Natural killer cell (primary cell): ENCODE measurements at regions not wholly inside any gene's neighbourhood (a gene's known extent, or its start where the extent isn't known, plus 50 kb on each side); places are given as distances from the start of the nearest gene placed in this dataset.
"Not testable (repeated sequence)": the region's sequence is repeated elsewhere in the genome, so short reads cannot be mapped to it uniquely, and the experiment has no call there.

ENCODE experiments used
- ATAC-seq, 3 donors: fragments of 150-1000 bp in 2 of 3; fragments of 200-7000 bp in 1 of 3; cut with Tn5 transposase; 1 replicate in 1 of 3; 2 replicates in 2 of 3; pipeline ENCODE4 v1.10.0; 2021; ENCODE audit warnings: mild to moderate bottlenecking in 2 of 3, moderate library complexity in 2 of 3
- DNase-seq, 2 donors: peaks; one replicate each; pipeline versions ENCODE4 v3.0.0 to v3.0.0-alpha.2; 2013 to 2021; ENCODE audit warnings: mixed read lengths in 1 of 2
- H3K27ac ChIP-seq: one replicate; pipeline ENCODE4 v1.5.1; 2013; ENCODE audit warnings: mild to moderate bottlenecking, low read length
- H3K27me3 ChIP-seq: one replicate; pipeline ENCODE4 v1.6.1; 2013; ENCODE audit warnings: low read length; ENCODE audit not compliant: control insufficient read depth, insufficient read depth
- H3K36me3 ChIP-seq: one replicate; pipeline ENCODE4 v1.6.1; 2013; ENCODE audit warnings: low read length; ENCODE audit not compliant: control insufficient read depth, insufficient read depth
- H3K4me1 ChIP-seq: one replicate; pipeline ENCODE4 v1.6.1; 2013; ENCODE audit warnings: low read length; ENCODE audit not compliant: control insufficient read depth, insufficient read depth
- H3K4me3 ChIP-seq: one replicate; pipeline ENCODE4 v1.5.1; 2013; ENCODE audit warnings: low read length
- H3K9me3 ChIP-seq: one replicate; pipeline ENCODE4 v1.6.1; 2013; ENCODE audit warnings: low read length; ENCODE audit not compliant: control insufficient read depth, insufficient read depth
- H3K27ac Mint-ChIP-seq, 2 donors: one replicate each; pipeline ENCODE4 v1.8.0; 2022; ENCODE audit warnings: mild to moderate bottlenecking in 2 of 2, mixed read lengths in 2 of 2, moderate library complexity in 1 of 2
- H3K27me3 Mint-ChIP-seq, 2 donors: one replicate each; pipeline ENCODE4 v1.8.0; 2022; ENCODE audit warnings: low read depth in 2 of 2, mixed read lengths in 2 of 2
- H3K36me3 Mint-ChIP-seq: one replicate; pipeline ENCODE4 v1.8.0; 2022; ENCODE audit warnings: mixed read lengths
- H3K4me1 Mint-ChIP-seq, 2 donors: one replicate each; pipeline ENCODE4 v1.8.0; 2022; ENCODE audit warnings: mixed read lengths in 2 of 2
- H3K4me3 Mint-ChIP-seq: one replicate; pipeline ENCODE4 v1.8.0; 2022; ENCODE audit warnings: mild to moderate bottlenecking, moderate library complexity, mixed read lengths
- H3K9me3 Mint-ChIP-seq, 2 donors: one replicate each; pipeline ENCODE4 v1.8.0; 2022; ENCODE audit warnings: mixed read lengths in 2 of 2
- WGBS: methylation state at CpG from one replicate; pipeline ENCODE4 v1.1.7; 2013; ENCODE audit warnings: missing lambda C conversion rate; ENCODE audit not compliant: insufficient coverage; 5-methylcytosine and 5-hydroxymethylcytosine counted together
- intact Hi-C: fragments of 100-400 bp; cut with micrococcal nuclease; formaldehyde crosslinking; loops from one replicate; pipeline ENCODE4 v1.14.2; 2022
- TF ChIP-seq, protein P1 (sequence below): fragments of 200-600 bp; IDR thresholded peaks from one replicate; pipeline ENCODE4 v1.8.0; 2022; ENCODE audit warnings: antibody characterized with exemption

- TF ChIP-seq, protein P1, sequence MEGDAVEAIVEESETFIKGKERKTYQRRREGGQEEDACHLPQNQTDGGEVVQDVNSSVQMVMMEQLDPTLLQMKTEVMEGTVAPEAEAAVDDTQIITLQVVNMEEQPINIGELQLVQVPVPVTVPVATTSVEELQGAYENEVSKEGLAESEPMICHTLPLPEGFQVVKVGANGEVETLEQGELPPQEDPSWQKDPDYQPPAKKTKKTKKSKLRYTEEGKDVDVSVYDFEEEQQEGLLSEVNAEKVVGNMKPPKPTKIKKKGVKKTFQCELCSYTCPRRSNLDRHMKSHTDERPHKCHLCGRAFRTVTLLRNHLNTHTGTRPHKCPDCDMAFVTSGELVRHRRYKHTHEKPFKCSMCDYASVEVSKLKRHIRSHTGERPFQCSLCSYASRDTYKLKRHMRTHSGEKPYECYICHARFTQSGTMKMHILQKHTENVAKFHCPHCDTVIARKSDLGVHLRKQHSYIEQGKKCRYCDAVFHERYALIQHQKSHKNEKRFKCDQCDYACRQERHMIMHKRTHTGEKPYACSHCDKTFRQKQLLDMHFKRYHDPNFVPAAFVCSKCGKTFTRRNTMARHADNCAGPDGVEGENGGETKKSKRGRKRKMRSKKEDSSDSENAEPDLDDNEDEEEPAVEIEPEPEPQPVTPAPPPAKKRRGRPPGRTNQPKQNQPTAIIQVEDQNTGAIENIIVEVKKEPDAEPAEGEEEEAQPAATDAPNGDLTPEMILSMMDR: no peak
- DNase-seq: no peak
- ATAC-seq: no peak
- Mint-ChIP-seq H3K27ac (no peak overlapping the region), H3K36me3 (no peaks in the 10 kb centered on the region), H3K9me3 (peaks cover 3 to 4% of the 10 kb centered on the region in 2 donors), H3K4me3 (no peak overlapping the region), H3K4me1 (no peaks in the 10 kb centered on the region), H3K27me3 (no peaks in the 10 kb centered on the region)
- Histone ChIP-seq H3K9me3 (no peaks in the 10 kb centered on the region), H3K4me1 (no peaks in the 10 kb centered on the region), H3K4me3 (no peak overlapping the region), H3K27me3 (no peaks in the 10 kb centered on the region), H3K36me3 (no peaks in the 10 kb centered on the region), H3K27ac (no peak overlapping the region)
- intact Hi-C loops: no loop called here
These were observed 144.1 kb upstream of the DDX53 start for GRCh38 chrX:22855693-22856092.

DNA sequence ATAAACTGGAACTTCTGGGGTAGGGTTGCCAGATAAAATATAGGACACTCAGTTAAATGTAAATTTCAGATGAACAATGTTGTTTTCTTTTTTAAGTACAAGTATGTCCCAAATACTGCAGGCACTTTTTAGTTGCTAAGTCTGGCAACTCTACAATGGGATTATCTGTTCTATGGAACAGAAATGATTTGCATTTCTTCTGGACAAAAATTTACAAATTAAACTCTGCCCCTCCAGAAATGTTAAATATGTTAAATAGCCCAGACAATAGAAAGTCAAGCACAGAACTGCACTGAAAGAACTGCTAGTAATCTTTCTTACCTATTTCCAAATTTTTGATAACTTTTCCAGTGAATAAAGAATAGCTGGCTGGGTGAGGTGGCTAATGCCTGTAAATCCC, 140.1 kb upstream of the DDX53 start:
- no peak for ATAC-seq
- TF ChIP-seq, protein P1: no peak
- H3K27me3 Mint-ChIP-seq: no peaks in the 10 kb centered on the region
- Histone ChIP-seq H3K27ac (no peak overlapping the region), H3K27me3 (no peaks in the 10 kb centered on the region), H3K9me3 (no peaks in the 10 kb centered on the region), H3K4me3 (no peak overlapping the region), H3K36me3 (no peaks in the 10 kb centered on the region), H3K4me1 (no peaks in the 10 kb centered on the region)
- H3K9me3 Mint-ChIP-seq: peaks cover 0 to 3% of the 10 kb centered on the region in 2 donors
- intact Hi-C loops: no loop called here
- no peaks in the 10 kb centered on the region for H3K4me1 Mint-ChIP-seq
- no peak overlapping the region for H3K4me3 Mint-ChIP-seq
- no peak for DNase-seq
- no peaks in the 10 kb centered on the region for H3K36me3 Mint-ChIP-seq
- H3K27ac Mint-ChIP-seq: no peak overlapping the region

DNA sequence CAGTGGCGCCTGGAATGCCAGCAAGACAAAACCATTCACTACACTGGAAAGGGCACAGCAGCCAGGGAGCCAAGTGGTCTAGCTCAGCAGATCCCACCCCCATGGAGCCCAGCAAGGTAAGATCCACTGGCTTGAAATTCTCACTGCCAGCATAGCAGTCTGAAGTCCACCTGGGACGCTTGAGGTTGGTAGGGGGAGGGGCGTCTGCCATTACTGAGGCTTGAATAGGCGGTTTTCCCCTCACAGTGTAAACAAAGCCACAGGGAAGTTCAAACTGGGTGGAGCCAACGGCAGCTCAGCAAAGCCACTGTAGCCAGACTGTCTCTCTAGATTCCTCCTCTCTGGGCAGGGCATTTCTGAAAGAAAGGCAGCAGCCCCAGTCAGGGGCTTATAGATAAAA, 133.0 kb upstream of the DDX53 start:
- intact Hi-C loops, H3K27me3 ChIP-seq, H3K4me3 Mint-ChIP-seq, H3K4me1 Mint-ChIP-seq, H3K27me3 Mint-ChIP-seq, ATAC-seq, H3K27ac Mint-ChIP-seq, H3K4me3 ChIP-seq, H3K36me3 ChIP-seq, H3K9me3 ChIP-seq, H3K27ac ChIP-seq, H3K4me1 ChIP-seq, DNase-seq, H3K36me3 Mint-ChIP-seq: not testable (repeated sequence)
- 82% methylated on average over 3 of the region's 5 CpGs for WGBS
- peaks cover 9 to 13% of the 10 kb centered on the region in 2 donors for H3K9me3 Mint-ChIP-seq

DNA sequence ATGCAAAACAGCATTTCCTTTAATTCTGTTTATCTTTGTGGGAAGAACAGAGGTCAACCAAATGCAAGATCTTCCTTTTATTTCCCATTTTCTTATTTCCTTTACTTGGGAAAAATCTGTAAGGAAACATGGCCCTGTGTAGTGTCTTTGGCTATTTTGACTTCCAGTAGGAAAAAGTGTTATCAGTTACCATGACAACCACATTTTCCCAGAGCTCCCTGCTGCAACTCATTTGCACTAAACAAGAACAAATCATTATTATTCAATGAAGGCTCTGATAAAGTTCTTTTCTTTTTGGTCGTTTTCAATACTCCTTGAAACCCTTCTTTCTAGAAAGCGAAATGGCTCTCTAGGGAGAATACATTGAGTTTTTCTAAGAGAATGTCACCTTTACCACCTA, 117.2 kb upstream of the DDX53 start:
- H3K27me3 Mint-ChIP-seq: no peaks in the 10 kb centered on the region
- no peaks in the 10 kb centered on the region for H3K36me3 Mint-ChIP-seq
- no peak overlapping the region for H3K4me3 ChIP-seq
- no peaks in the 10 kb centered on the region for H3K9me3 ChIP-seq
- ATAC-seq (no peak), DNase-seq (no peak)
- no peaks in the 10 kb centered on the region for H3K4me1 Mint-ChIP-seq
- TF ChIP-seq, protein P1: no peak
- H3K27ac ChIP-seq: no peak overlapping the region
- H3K36me3 ChIP-seq: no peaks in the 10 kb centered on the region
- intact Hi-C loops: no loop called here
- no CpG with 5 or more reads among the region's 2 CpGs for WGBS
- no peak overlapping the region for H3K27ac Mint-ChIP-seq
- H3K4me3 Mint-ChIP-seq: no peak overlapping the region
- H3K9me3 Mint-ChIP-seq: peaks cover 4 to 8% of the 10 kb centered on the region in 2 donors
- H3K4me1 ChIP-seq: no peaks in the 10 kb centered on the region
- H3K27me3 ChIP-seq: no peaks in the 10 kb centered on the region
